Spleen (tissue), 11 donors: ENCODE measurements at regions not wholly inside any gene's neighbourhood (a gene's known extent, or its start where the extent isn't known, plus 50 kb on each side); places are given as distances from the start of the nearest gene placed in this dataset.

ENCODE experiments used
- DNase-seq: peaks from one replicate; pipeline ENCODE4 v3.0.0-alpha.2; 2020
- H3K27ac ChIP-seq, 8 donors: fragments of 200-600 bp; sonication (generic) in 7 of 8; 1 replicate in 4 of 8; 2 replicates in 4 of 8; pipeline versions ENCODE4 v1.5.0 to v1.8.0; 2016 to 2021; ENCODE audit warnings: inconsistent platforms in 4 of 8, mild to moderate bottlenecking in 4 of 8, moderate library complexity in 1 of 8
- H3K27me3 ChIP-seq, 7 donors: fragments of 200-600 bp; sonication (generic) in 6 of 7; replicated peaks in 1 of 7; 1 replicate in 4 of 7; 2 replicates in 3 of 7; pipeline versions ENCODE4 v1.5.0 to v1.8.0; 2016 to 2021; ENCODE audit warnings: inconsistent platforms in 3 of 7, mild to moderate bottlenecking in 1 of 7
- H3K36me3 ChIP-seq, 6 donors: fragments of 200-600 bp; sonication (generic) in 5 of 6; 1 replicate in 4 of 6; 2 replicates in 2 of 6; pipeline versions ENCODE4 v1.5.0 to v1.8.0; 2016 to 2021; ENCODE audit warnings: inconsistent platforms in 2 of 6
- H3K4me1 ChIP-seq, 6 donors: fragments of 200-600 bp; sonication (generic) in 5 of 6; 1 replicate in 3 of 6; 2 replicates in 3 of 6; pipeline versions ENCODE4 v1.5.0 to v1.8.0; 2016 to 2021; ENCODE audit warnings: inconsistent platforms in 3 of 6
- H3K4me3 ChIP-seq, 8 donors: fragments of 200-600 bp; sonication (generic) in 7 of 8; 1 replicate in 4 of 8; 2 replicates in 4 of 8; pipeline versions ENCODE4 v1.5.0 to v1.8.0; 2016 to 2021; ENCODE audit warnings: inconsistent platforms in 4 of 8, mild to moderate bottlenecking in 4 of 8, moderate library complexity in 2 of 8
- H3K9me3 ChIP-seq, 8 donors: fragments of 200-600 bp; sonication (generic) in 7 of 8; 1 replicate in 4 of 8; 2 replicates in 4 of 8; pipeline versions ENCODE4 v1.5.0 to v1.8.0; 2016 to 2021; ENCODE audit warnings: inconsistent platforms in 4 of 8
- CTCF ChIP-seq, 11 experiments: fragments of 200-600 bp in 7 of 11; fragments of 450-650 bp in 4 of 11; sonication (generic) in 4 of 11; IDR thresholded peaks in 8 of 11; conservative IDR thresholded peaks in 3 of 11; 1 replicate in 7 of 11; 2 replicates in 4 of 11; pipeline versions ENCODE4 v1.4.0 to v1.8.0; 2016 to 2021; ENCODE audit warnings: antibody characterized with exemption in 11 of 11, inconsistent platforms in 4 of 11, mild to moderate bottlenecking in 1 of 11
- POLR2A ChIP-seq, 3 donors: fragments of 450-650 bp; IDR thresholded peaks; one replicate each; pipeline ENCODE4 v1.5.1; 2017; ENCODE audit warnings: antibody characterized with exemption in 3 of 3, mild to moderate bottlenecking in 1 of 3
- POLR2AphosphoS5 ChIP-seq, 3 donors: sonication (generic); formaldehyde crosslinking; IDR thresholded peaks; one replicate each; pipeline ENCODE4 v1.5.1; 2017; ENCODE audit warnings: antibody characterized with exemption in 3 of 3
- WGBS, 5 donors: extraction: QIAGEN DNeasy Blood & Tissue Kit in 3 of 5; methylation state at CpG; one replicate each; pipeline versions ENCODE4 v1.1.5 to v1.1.7; 2013 to 2018; 5-methylcytosine and 5-hydroxymethylcytosine counted together
- intact Hi-C: fragments of 100-400 bp; cut with DNase I; formaldehyde crosslinking; loops from one replicate; pipeline ENCODE4 v1.15.0; 2023; ENCODE audit warnings: low total_unique reads
- donor health status: healthy with polysubstance abuse.
- donor health status: DM: no; HTN: no; CAD: no; lungs with moderate emphysema.
- donor health status: DM: no; HTN: no; CAD: no.
- donor health status: Bipolar disorder and iron deficiency.
- donor health status: healthy.
- donor health status: DM: no; HTN: no; CAD: no.
- donor health status: DM: yes; HTN: yes; CAD: no.

- H3K36me3 ChIP-seq: no peaks in the 10 kb centered on the region
- intact Hi-C loops: no loop called here
- no peaks in the 10 kb centered on the region for H3K9me3 ChIP-seq
- no peak overlapping the region for H3K4me3 ChIP-seq
- WGBS, 5 donors: 74 to 97% (median 84%) methylated on average over 1 of the region's 1 CpG
- no peak for TF ChIP-seq CTCF (IDR thresholded peaks at IDR 0.05 in 8 of 11, conservative IDR thresholded peaks at IDR 0.05 in 3 of 11)
- no peak for TF ChIP-seq POLR2AphosphoS5 (IDR thresholded peaks at IDR 0.05)
- no peak for TF ChIP-seq POLR2A (IDR thresholded peaks at IDR 0.05)
- H3K4me1 ChIP-seq: no peaks in the 10 kb centered on the region
- H3K27me3 ChIP-seq: no peaks in the 10 kb centered on the region
- H3K27ac ChIP-seq: no peak overlapping the region
- DNase-seq: no peak
These were observed 351.0 kb downstream of the PRELID2 start for GRCh38 chr5:145484158-145484557.

DNA sequence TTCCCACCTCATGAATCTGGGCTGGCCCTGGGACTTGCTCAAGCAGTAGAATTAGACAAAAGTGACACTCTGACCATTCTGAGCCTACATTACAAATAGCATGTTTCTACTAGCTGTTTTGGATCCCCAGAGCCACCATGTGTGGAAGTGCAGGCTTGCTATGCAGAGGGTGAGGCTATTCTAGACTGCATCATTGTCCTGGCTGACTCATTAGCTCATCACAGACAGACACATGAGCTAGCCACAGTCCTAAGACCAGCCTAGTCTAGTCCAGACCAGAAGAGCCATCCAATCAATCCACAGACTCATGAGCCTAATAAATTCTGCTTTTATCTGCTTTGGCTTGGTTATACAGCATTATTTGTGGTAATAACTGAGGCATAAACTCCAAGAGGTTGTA lies 351.9 kb downstream of the PRELID2 start:
- no peak overlapping the region for H3K27ac ChIP-seq
- H3K4me3 ChIP-seq: no peak overlapping the region
- no peaks in the 10 kb centered on the region for H3K27me3 ChIP-seq
- no peaks in the 10 kb centered on the region for H3K4me1 ChIP-seq
- H3K36me3 ChIP-seq: no peaks in the 10 kb centered on the region
- TF ChIP-seq CTCF (IDR thresholded peaks at IDR 0.05 in 8 of 11, conservative IDR thresholded peaks at IDR 0.05 in 3 of 11) (no peak), POLR2A (IDR thresholded peaks at IDR 0.05) (no peak), POLR2AphosphoS5 (IDR thresholded peaks at IDR 0.05) (no peak)
- DNase-seq: no peak
- intact Hi-C loops: no loop called here
- no peaks in the 10 kb centered on the region for H3K9me3 ChIP-seq

DNA sequence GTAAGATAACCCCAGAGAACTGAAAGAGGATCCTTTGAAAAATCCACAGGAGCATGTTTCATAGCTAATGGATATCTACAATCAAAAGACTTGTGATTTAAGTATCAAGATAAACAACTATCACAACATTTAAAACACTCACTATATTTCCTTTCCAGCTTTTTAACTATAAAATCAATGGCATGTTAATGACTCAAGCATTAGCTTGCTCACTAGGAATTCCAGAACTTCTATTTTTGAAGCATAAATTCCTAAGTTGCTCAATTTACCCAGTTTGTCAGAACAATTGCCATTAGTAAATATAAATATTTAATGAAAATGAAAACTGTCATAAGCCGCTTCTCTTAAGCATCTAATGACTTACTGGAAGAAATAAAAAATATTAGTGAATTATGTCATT lies 355.3 kb downstream of the PRELID2 start:
- Histone ChIP-seq H3K27me3 (no peaks in the 10 kb centered on the region), H3K9me3 (peaks cover 0 to 5% (median 0%) of the 10 kb centered on the region in 8 donors), H3K27ac (no peak overlapping the region), H3K4me3 (no peak overlapping the region), H3K36me3 (no peaks in the 10 kb centered on the region), H3K4me1 (no peaks in the 10 kb centered on the region)
- 81 to 91% (median 88%) methylated on average over 1 of the region's 1 CpG for WGBS, 5 donors
- intact Hi-C loops: no loop called here
- TF ChIP-seq POLR2AphosphoS5 (IDR thresholded peaks at IDR 0.05) (no peak), CTCF (IDR thresholded peaks at IDR 0.05 in 8 of 11, conservative IDR thresholded peaks at IDR 0.05 in 3 of 11) (no peak), POLR2A (IDR thresholded peaks at IDR 0.05) (no peak)
- DNase-seq: no peak

DNA sequence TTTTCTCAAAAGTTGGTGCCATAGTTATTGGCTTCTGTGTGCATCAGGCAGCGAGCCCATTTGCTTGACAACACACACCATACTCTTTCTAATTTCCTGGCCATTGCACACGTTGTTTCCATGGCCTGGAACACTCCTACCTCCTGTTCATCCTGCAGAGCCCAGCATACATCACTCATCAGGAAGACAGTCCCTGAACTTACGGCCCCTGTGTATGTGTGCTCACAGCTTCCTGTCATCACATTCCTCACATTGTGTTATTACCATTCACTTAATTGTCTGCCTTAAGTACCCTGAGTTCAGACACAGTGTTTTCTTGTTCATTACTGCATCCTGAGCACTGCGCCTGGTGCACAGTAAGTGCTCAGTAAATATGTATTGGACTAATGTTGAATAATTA lies 355.9 kb downstream of the PRELID2 start:
- DNase-seq: no peak
- intact Hi-C loops: no loop called here
- no peak overlapping the region for H3K4me3 ChIP-seq
- peaks cover 0 to 5% (median 0%) of the 10 kb centered on the region in 8 donors for H3K9me3 ChIP-seq
- H3K36me3 ChIP-seq: no peaks in the 10 kb centered on the region
- H3K27ac ChIP-seq: no peak overlapping the region
- H3K27me3 ChIP-seq: no peaks in the 10 kb centered on the region
- TF ChIP-seq CTCF (IDR thresholded peaks at IDR 0.05 in 8 of 11, conservative IDR thresholded peaks at IDR 0.05 in 3 of 11) (no peak), POLR2AphosphoS5 (IDR thresholded peaks at IDR 0.05) (no peak), POLR2A (IDR thresholded peaks at IDR 0.05) (no peak)
- no peaks in the 10 kb centered on the region for H3K4me1 ChIP-seq
- 57 to 71% (median 65%) methylated on average over 4 of the region's 4 CpGs for WGBS, 5 donors
